M059J (cell line): ENCODE measurements at regions not wholly inside any gene's neighbourhood (a gene's known extent, or its start where the extent isn't known, plus 50 kb on each side); places are given as distances from the start of the nearest gene placed in this dataset.
A peak's percentile ranks its signal among the peaks of the same experiment; 100 is the strongest.

Experiments used
- DNase-seq: peaks from one replicate; pipeline ENCODE4 v3.0.0-alpha.2; 2012; ENCODE audit warnings: low read depth

- DNase-seq = no peak
These were observed 85.1 kb upstream of the USP47 start for GRCh38 chr11:11756718-11757117.

- DNase-seq = no peak
These were observed 85.9 kb upstream of the USP47 start for GRCh38 chr11:11755871-11756270.

GRCh38 chr11:11752679-11753078 lies 89.1 kb upstream of the USP47 start:
- no peak for DNase-seq

GRCh38 chr11:11750017-11750878 lies 91.5 kb upstream of the USP47 start:
- DNase-seq = no peak

- peak; percentile 67 for DNase-seq
These were observed 92.9 kb upstream of the USP47 start for GRCh38 chr11:11748706-11749365.

- DNase-seq = no peak
These were observed 94.2 kb upstream of the USP47 start for GRCh38 chr11:11747570-11747969.

GRCh38 chr11:11746449-11746848 lies 95.3 kb upstream of the USP47 start:
- no peak for DNase-seq

- no peak for DNase-seq
These were observed 98.6 kb upstream of the USP47 start for GRCh38 chr11:11743216-11743615.

GRCh38 chr11:11742486-11742885 lies 99.3 kb upstream of the USP47 start:
- no peak for DNase-seq

- DNase-seq = no peak
These were observed 100.9 kb upstream of the USP47 start for GRCh38 chr11:11740836-11741235.

- no peak for DNase-seq
These were observed 101.6 kb upstream of the USP47 start for GRCh38 chr11:11740073-11740702.

GRCh38 chr11:11738370-11738769 lies 103.4 kb upstream of the USP47 start:
- no peak for DNase-seq

- DNase-seq = no peak
These were observed 106.2 kb upstream of the USP47 start for GRCh38 chr11:11735586-11735985.

- DNase-seq = no peak
These were observed 108.5 kb upstream of the USP47 start for GRCh38 chr11:11733246-11733747.

GRCh38 chr11:11732116-11732515 lies 109.7 kb upstream of the USP47 start:
- DNase-seq = peak; percentile 63

GRCh38 chr11:11731311-11732083 lies 109.7 kb upstream of the GALNT18 start:
- peak; percentile 89 for DNase-seq

- no peak for DNase-seq
These were observed 106.6 kb upstream of the GALNT18 start for GRCh38 chr11:11728386-11728785.

GRCh38 chr11:11725438-11725837 lies 103.6 kb upstream of the GALNT18 start:
- DNase-seq = no peak

GRCh38 chr11:11724994-11725393 lies 103.2 kb upstream of the GALNT18 start:
- DNase-seq = no peak

GRCh38 chr11:11722861-11723260 lies 101.1 kb upstream of the GALNT18 start:
- no peak for DNase-seq

GRCh38 chr11:11722246-11722645 lies 100.4 kb upstream of the GALNT18 start:
- no peak for DNase-seq

- no peak for DNase-seq
These were observed 96.7 kb upstream of the GALNT18 start for GRCh38 chr11:11718511-11718910.
